GM19372 (cell line): ENCODE measurements at regions not wholly inside any gene's neighbourhood (a gene's known extent, or its start where the extent isn't known, plus 50 kb on each side); places are given as distances from the start of the nearest gene placed in this dataset.
"Not testable (repeated sequence)": the region's sequence is repeated elsewhere in the genome, so short reads cannot be mapped to it uniquely, and the experiment has no call there.

Experiments used
- ATAC-seq: cut with Tn5 transposase; IDR thresholded peaks from one replicate; pipeline ENCODE4 v1.9.1; 2021; ENCODE audit warnings: mild to moderate bottlenecking, low read depth, moderate library complexity; ENCODE audit not compliant: unreplicated experiment

- no peak for ATAC-seq
Observed at GRCh38 chrX:137646472-137646871, 80.5 kb downstream of the ZIC3 start.

DNA sequence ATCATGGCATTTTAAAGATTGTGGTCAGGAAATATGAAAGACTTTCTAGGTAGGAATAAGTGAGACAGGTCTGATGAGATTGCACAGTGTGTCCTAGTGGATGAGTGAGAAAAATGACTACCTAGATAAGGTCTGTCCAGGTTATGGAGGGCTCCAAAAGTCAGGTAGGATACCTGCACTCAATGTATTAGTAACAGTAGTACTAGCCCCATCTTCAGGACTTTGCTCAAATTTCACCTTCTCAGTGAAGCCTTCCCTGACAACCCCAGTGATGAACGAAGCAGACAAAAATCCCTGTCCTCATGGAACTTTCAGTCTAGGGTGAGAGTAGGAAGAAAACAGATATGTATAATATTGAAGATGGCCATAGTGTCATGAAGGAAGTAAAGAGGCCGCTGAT lies 85.7 kb downstream of the ZIC3 start:
- no peak for ATAC-seq

- no peak for ATAC-seq
Observed at GRCh38 chrX:137652086-137652485, 86.2 kb downstream of the ZIC3 start.

- no peak for ATAC-seq
Observed at GRCh38 chrX:137654481-137654880, 88.6 kb downstream of the ZIC3 start.

GRCh38 chrX:137667776-137668175 lies 101.8 kb downstream of the ZIC3 start:
- no peak for ATAC-seq

DNA sequence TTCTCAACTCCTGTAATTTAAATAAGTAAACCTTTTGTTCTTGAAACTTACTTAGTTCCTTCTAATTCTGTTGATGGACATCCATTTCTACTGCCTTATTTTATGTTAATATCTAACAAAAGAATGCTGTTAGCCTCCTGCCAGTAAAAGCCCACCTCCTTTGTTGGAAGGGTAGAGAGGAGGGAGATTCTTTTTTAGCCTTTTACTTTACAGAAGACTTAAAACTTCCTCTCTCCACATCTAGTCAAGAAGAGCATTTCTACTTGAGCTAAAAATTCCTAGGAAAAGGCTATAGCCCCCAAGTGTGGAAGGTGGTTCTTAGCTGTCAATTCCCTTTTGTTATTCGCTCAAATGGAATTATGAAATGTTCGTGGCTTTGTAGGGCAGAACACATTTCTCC lies 118.7 kb downstream of the ZIC3 start:
- no peak for ATAC-seq

DNA sequence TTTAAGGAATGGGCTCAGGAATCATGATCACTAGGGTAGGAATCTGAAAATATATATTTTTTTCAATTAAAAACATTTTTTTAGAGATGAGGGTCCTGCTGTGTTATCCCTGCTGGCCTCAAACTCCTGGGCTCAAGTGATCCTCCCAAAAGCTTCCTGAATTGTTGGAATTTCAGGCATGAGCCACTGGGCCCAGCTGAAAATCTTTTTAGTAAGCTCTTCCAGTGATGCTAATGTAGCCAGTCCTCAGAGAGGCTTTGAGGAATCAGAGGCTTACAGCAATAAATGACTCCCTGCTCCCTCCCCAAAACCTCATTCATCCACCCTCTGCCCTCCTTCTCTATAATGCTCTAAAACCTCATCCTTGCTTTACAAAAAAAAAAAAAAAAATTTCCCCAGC lies 129.5 kb downstream of the ZIC3 start:
- ATAC-seq, result no peak

- no peak for ATAC-seq
Observed at GRCh38 chrX:137707348-137707747, 141.4 kb downstream of the ZIC3 start.

- no peak for ATAC-seq
Observed at GRCh38 chrX:137742846-137743245, 176.9 kb downstream of the ZIC3 start.

DNA sequence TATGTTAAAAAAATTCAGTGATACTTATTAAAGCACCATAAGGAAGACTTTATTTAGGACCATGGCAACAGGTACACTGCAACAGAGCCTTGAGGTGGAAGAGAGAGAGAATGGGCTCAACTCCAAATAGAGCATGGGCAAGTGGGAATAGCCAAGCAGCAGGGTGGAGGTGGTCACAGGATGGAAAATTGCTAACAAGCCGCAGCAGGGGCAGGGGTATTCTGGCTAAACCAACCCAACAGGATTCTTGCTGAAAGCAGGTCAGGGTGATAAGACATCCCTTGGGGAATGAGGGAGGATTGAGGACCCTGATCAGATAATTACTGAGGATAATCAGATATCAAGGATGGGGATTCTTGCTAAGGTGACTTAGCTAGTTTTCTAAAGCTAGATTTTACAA lies 177.5 kb downstream of the ZIC3 start:
- no peak for ATAC-seq

DNA sequence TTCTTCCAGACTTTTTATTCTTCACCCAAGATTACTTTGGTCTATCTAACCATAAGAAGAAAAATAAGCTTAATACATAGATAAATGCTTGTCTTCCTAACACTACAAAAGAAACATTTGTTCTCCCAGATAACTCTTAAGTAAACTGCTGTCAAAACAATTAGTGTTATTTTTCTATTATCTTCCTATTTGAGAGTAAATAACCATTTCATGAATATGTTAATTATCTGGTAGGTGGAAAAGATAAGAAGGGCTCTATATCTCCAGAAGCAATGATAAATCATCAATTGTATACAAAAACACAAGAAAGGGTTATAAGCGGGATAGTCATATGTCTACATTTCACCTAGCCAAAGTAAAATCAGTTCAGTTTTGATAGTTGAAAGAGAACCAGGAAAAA lies 180.4 kb downstream of the ZIC3 start:
- ATAC-seq, result no peak

- no peak for ATAC-seq
Observed at GRCh38 chrX:137747244-137748043, 181.5 kb downstream of the ZIC3 start.

DNA sequence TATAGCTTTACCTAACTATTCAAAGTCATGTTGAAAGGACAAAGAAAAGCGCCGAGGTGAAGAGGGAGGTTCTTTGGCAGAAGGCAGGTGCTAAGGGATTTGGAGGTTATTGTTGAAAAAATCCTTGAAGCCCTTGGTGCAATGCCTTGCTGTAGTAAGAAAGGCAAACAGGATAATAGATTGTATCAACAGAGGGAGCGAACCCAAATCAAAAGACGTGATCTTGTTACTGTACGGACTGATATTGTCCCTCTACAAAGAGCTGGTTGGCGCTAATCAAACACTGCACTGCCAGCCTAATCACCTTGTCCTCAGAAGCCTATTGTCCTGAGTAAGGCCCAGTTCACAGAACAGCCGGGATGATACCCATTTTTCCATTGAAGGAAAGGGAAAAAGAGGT lies 182.9 kb downstream of the ZIC3 start:
- ATAC-seq, result no peak

- ATAC-seq, result no peak
Observed at GRCh38 chrX:137749246-137749645, 183.3 kb downstream of the ZIC3 start.

GRCh38 chrX:137771537-137771936 lies 205.6 kb downstream of the ZIC3 start:
- no peak for ATAC-seq

GRCh38 chrX:137792214-137792613 lies 226.3 kb downstream of the ZIC3 start:
- ATAC-seq, result no peak

DNA sequence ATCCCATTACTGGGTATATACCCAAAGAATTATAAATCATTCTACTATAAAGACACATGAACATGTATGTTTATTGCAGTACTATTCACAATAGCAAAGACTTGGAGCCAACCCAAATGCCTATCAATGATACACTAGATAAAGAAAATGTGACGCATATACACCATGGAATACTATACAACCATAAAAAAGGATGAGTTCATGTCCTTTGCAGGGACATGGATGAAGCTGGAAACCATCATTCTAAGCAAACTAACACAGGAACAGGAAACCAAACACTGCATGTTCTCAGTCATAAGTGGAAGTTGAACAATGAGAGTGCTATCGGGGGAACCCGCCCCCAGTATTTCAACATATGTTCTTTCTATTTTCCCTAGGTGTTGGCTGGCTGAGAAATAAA lies 232.0 kb downstream of the ZIC3 start:
- ATAC-seq, result not testable (repeated sequence)

DNA sequence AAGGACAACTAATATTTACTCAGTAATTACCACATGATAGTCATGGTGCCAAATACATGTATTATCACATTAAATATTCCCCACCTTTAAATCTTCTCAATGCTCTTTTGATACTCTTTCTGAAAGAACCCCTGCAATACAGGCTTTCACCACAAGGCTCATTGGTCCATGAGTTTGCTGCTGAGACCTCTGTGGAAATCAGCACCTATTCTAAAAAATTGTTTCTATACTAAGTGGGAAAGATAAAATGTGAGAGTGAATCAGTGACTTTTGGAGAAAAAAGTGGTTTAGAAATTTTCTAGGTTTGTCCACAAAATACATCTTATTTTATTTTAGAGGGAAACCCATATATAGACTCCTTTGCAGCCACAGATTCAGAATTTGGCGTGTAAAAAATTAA lies 257.3 kb downstream of the ZIC3 start:
- ATAC-seq, result no peak

DNA sequence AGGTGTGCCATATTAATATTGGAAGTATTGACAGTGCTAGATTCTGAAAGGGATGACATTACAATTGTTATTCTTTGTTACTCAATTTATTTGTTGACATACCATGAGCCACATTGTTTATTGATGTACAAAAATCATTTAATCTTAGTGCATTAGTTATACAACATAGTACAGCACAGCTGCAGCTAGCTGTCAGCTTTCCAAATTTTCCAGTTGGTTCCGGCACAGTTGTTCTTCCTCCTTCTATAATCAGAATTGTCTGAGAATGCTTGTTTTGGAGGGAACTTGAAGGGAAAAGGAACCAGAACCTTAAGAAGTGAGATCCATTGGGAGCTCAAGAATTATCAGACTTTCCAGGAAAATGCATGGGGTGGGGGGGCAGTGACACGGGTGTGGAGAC lies 281.4 kb downstream of the ZIC3 start:
- no peak for ATAC-seq

DNA sequence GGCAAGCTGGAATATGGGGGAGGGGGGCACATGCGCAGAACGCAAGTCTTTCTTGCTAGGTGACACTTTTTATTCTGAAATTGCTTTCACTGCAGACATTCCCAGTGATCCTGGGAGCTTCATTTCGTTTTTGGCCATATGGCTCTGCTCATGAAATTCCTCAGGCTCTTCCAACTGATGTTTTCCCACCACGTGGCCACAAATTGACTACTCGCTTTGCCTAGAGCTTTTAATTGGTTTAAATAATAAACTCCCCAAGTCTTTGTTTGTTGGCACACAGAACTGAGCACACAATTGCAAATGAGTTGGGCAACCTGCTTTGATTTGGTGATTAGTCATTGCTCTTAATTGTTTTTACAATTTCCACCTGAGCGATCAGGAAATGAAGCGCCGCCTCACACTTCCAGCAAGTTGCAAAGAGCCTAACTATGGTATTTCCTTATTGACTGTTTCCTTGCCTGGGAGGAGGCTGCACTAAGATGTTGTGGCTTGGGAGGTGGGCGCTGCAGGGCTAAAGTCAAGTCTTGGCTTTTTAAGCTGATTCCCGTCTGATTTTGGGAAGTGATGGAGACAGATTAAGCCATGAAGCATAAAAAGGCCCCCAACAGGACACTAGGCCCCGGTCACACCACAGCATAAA lies 282.5 kb downstream of the ZIC3 start:
- no peak for ATAC-seq

DNA sequence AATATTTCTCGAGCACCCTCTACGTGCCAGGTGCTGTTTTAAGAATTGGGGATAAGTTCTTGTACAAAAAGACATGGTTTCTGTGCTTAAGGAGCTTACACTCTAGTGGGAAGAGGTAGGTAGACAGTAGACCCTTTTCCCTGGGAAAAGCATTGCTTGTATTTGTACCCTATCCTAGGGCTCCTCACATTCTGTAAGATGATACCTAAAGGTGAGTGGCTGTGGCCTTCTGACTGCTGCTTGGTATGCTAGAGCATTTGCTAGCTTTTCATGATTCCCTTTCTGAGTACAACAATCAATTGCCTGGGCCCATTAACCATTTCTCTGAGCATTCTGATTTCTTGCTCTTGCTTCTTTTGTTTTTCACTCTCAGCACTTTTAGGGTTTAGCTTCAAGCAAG lies 286.6 kb downstream of the ZIC3 start:
- ATAC-seq, result no peak

- no peak for ATAC-seq
Observed at GRCh38 chrX:137855490-137855889, 289.6 kb downstream of the ZIC3 start.
